T-helper 2 cell treated with Interferon-gamma antibody and Interleukin-4, amounts not matched to agents 5 μg/mL and 100 μg/mL, for 36 hours (primary cell): ENCODE measurements at regions not wholly inside any gene's neighbourhood (a gene's known extent, or its start where the extent isn't known, plus 50 kb on each side); places are given as distances from the start of the nearest gene placed in this dataset.

Experiments used
- DNase-seq: peaks from one replicate; pipeline ENCODE4 v3.0.0; 2021; ENCODE audit warnings: low spot score
- H3K27ac Mint-ChIP-seq: one replicate; pipeline ENCODE4 v1.8.0; 2021; ENCODE audit warnings: mild to moderate bottlenecking, mixed read lengths
- H3K27me3 Mint-ChIP-seq: one replicate; pipeline ENCODE4 v1.8.0; 2021; ENCODE audit warnings: low read depth, mixed read lengths
- H3K36me3 Mint-ChIP-seq: one replicate; pipeline ENCODE4 v1.8.0; 2021; ENCODE audit warnings: low read depth, mixed read lengths
- H3K4me1 Mint-ChIP-seq: one replicate; pipeline ENCODE4 v1.8.0; 2021; ENCODE audit warnings: low read depth, mixed read lengths
- H3K4me3 Mint-ChIP-seq: one replicate; pipeline ENCODE4 v1.8.0; 2022; ENCODE audit warnings: mild to moderate bottlenecking, moderate library complexity, mixed read lengths
- H3K9me3 Mint-ChIP-seq: one replicate; pipeline ENCODE4 v1.8.0; 2021; ENCODE audit warnings: mixed read lengths

DNA sequence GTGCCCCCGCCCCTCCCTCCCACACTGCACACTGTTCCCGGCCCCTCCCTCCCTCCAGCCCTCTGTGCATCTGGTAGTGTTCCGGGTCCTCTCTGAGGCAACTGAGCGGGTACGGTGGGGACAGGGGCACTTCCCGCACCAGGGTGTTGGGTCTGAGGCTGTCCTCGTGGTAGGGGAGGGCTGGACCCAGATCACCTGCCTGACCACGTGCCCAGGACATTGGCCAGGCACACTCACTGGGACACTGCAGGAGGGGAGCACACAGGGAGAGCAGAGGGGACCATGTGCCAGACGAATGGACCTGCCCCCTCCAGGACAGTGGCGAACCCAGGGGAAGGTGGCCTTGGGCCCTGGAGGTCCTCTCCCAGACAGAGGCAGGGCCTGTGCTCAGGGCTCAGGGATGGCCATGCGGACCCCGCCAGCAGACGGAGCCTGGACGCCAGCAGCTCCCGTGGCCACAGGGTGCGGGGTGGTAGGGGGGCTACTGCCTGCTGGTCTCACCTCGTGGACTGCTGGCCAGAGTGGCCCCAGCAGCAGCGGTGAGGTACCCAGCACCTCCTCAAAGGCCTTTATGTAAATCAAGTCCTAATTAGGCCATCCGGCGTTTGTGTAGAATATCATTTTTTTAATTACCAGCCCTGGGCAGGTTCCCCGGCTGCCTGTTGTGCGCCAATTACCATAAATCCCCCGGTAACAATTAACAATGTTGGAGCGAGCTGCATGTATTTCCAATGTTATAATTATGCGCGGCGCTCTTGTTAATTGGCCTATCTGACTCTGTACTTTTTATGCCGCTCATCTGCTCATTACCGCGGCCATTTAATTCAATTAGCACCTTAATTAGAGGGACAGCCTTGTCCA, 106.9 kb downstream of the FAM53A start:
- no peaks in the 10 kb centered on the region for H3K27me3 Mint-ChIP-seq
- no peak overlapping the region for H3K27ac Mint-ChIP-seq
- DNase-seq, result no peak
- H3K36me3 Mint-ChIP-seq, result no peaks in the 10 kb centered on the region
- no peaks in the 10 kb centered on the region for H3K9me3 Mint-ChIP-seq
- H3K4me1 Mint-ChIP-seq, result peaks cover 4% of the 10 kb centered on the region
- no peak overlapping the region for H3K4me3 Mint-ChIP-seq

- Mint-ChIP-seq H3K4me3 (no peak overlapping the region), H3K27ac (no peak overlapping the region), H3K36me3 (no peaks in the 10 kb centered on the region), H3K27me3 (no peaks in the 10 kb centered on the region), H3K9me3 (no peaks in the 10 kb centered on the region), H3K4me1 (peaks cover 3% of the 10 kb centered on the region)
- no peak for DNase-seq
These were observed 107.7 kb downstream of the FAM53A start for GRCh38 chr4:1576304-1576960.

GRCh38 chr4:1575418-1576303, 108.5 kb downstream of the FAM53A start:
- H3K36me3 Mint-ChIP-seq, result no peaks in the 10 kb centered on the region
- H3K9me3 Mint-ChIP-seq, result no peaks in the 10 kb centered on the region
- no peak for DNase-seq
- no peak overlapping the region for H3K4me3 Mint-ChIP-seq
- H3K27me3 Mint-ChIP-seq, result no peaks in the 10 kb centered on the region
- H3K4me1 Mint-ChIP-seq, result no peaks in the 10 kb centered on the region
- no peak overlapping the region for H3K27ac Mint-ChIP-seq

DNA sequence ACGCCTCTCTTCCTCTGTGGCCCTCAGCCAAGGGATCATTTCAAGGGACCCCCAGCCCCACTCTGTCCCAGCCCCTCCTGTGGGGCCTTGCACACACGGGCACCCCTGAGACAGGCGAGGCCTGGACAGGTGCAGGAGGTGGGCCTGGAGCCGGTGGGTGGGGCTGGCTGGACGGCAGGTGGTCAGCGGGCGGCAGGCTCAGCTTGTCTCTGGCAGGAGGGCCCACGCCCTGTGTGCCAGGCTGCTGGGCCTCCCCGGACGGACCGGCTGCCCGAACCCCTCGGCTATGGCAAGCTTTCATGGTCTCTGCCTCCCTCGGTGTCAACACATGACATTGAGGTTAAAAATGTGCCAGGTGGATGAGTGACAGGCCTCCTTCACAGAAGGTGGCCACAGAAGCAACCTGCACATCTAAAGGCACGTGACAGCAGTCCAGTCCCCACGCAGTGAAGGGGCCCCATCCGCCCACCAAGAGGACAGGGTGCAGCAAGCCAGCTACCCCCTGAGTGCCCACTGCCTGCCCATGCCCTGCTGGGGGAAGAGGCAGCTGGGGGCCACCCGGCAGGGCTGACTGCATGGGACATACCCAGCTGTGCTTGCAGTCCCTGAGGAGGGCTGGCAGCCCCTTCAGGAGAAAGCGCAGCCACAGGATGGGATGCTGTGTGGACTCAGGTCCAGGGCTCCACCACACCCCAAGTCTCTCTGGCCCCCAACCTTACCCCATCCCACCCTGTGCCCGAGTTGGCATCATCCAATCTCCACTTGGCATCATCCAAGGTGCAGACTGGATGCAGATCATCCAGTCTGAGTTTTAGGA, 109.3 kb downstream of the FAM53A start:
- Mint-ChIP-seq H3K4me3 (no peak overlapping the region), H3K27me3 (no peaks in the 10 kb centered on the region), H3K4me1 (no peaks in the 10 kb centered on the region), H3K27ac (no peak overlapping the region), H3K9me3 (no peaks in the 10 kb centered on the region), H3K36me3 (no peaks in the 10 kb centered on the region)
- no peak for DNase-seq

DNA sequence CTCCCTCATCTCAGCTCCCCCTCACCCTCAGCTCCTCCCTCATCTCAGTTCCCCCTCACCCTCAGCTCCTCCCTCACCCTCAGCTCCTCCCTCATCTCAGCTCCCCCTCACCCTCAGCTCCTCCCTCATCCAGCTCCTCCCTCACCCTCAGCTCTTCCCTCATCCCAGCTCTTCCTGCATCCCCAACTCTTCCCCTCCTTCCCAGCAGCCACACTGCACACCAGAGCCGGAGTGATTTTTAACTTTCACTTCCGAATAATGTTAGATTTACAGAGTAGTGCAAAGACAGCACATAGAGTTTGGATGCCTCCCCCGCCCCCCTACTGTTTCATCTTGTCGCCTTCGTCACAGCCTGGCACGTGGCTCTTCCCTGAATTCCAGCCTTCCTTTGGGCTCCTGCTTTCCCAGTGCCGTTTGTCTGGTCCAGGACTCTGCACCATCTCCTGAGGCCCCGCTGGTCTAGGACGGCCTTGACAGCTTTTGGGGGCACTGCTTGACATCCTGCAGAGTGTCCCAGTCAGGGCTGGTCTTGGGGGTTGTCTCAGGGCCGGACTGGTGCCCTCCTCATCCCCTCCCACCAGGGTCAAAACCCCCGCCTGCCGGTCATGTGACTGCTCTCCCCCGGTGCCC, 110.2 kb downstream of the FAM53A start:
- H3K36me3 Mint-ChIP-seq, result no peaks in the 10 kb centered on the region
- no peaks in the 10 kb centered on the region for H3K27me3 Mint-ChIP-seq
- no peak overlapping the region for H3K27ac Mint-ChIP-seq
- no peaks in the 10 kb centered on the region for H3K9me3 Mint-ChIP-seq
- no peak for DNase-seq
- H3K4me3 Mint-ChIP-seq, result no peak overlapping the region
- H3K4me1 Mint-ChIP-seq, result no peaks in the 10 kb centered on the region

- Mint-ChIP-seq H3K4me3 (no peak overlapping the region), H3K9me3 (no peaks in the 10 kb centered on the region), H3K27ac (no peak overlapping the region), H3K4me1 (no peaks in the 10 kb centered on the region), H3K27me3 (no peaks in the 10 kb centered on the region), H3K36me3 (no peaks in the 10 kb centered on the region)
- no peak for DNase-seq
These were observed 111.0 kb downstream of the FAM53A start for GRCh38 chr4:1572964-1573720.

DNA sequence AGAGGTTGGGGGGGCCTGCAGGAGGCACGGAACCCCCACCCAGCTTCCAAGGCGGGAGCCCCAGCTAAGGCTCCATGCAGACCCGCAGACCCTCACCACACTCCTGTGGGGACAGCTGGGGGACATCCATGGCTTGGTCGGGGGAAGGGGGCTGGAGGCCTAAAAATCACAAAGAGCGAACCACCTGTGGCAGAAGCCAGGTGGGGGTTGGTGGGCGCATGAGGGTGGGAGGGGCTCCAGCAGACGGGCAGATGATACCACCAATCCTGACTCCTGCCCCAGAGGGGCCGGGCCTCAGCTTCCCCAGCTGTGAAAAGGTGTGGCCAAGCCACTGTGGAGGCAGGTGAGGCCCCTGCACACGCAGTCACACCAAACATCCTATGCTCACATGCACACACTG, 111.6 kb downstream of the FAM53A start:
- H3K4me3 Mint-ChIP-seq, result no peak overlapping the region
- no peaks in the 10 kb centered on the region for H3K27me3 Mint-ChIP-seq
- no peaks in the 10 kb centered on the region for H3K9me3 Mint-ChIP-seq
- no peaks in the 10 kb centered on the region for H3K36me3 Mint-ChIP-seq
- DNase-seq, result no peak
- no peaks in the 10 kb centered on the region for H3K4me1 Mint-ChIP-seq
- no peak overlapping the region for H3K27ac Mint-ChIP-seq

- Mint-ChIP-seq H3K27me3 (no peaks in the 10 kb centered on the region), H3K27ac (no peak overlapping the region), H3K9me3 (no peaks in the 10 kb centered on the region), H3K4me1 (no peaks in the 10 kb centered on the region), H3K4me3 (no peak overlapping the region), H3K36me3 (no peaks in the 10 kb centered on the region)
- DNase-seq, result no peak
These were observed 112.1 kb downstream of the FAM53A start for GRCh38 chr4:1572010-1572385.

DNA sequence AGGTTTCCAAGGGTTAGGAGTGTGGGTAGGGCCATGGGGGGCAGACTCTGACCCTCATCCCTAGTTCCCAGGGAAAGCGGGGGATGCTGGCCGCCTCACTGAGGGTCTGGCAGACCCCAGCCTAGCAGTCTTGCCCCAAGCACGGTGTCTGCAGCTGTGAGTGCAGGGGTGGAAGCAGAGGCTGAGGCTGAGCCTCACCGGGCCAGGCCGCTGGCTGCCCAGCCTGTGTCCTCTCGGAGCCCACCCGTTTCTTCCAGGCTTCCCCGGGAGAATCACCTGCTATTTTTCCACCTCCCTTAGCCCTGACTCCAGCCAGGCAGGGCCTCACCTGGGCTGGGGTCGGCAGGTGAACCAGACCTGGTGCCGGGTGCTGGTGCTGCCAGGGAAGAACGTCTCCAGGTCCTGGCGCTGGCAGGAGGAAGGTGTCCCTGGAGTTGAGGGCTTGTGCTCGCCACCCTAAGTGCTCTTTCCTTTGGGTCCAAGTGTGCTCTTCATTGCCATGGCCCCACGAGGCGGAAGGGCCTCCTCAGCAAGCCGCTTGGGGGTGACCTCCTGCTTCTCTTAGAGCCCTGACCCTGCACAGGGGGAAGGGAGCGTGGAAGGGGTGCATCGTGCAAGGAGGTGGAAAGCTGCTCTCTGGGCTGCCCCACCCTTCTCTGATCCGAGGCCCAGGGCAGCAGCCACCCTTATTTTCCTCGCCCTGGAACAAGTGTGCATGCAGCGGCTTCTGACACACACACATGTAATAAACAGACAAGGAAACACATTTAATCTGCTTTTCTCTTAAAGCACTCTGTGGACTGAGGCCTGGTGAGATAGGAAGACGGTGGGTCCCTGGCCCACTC, 112.7 kb downstream of the FAM53A start:
- H3K27ac Mint-ChIP-seq, result no peak overlapping the region
- DNase-seq, result no peak
- H3K4me1 Mint-ChIP-seq, result no peaks in the 10 kb centered on the region
- no peaks in the 10 kb centered on the region for H3K36me3 Mint-ChIP-seq
- no peaks in the 10 kb centered on the region for H3K27me3 Mint-ChIP-seq
- H3K4me3 Mint-ChIP-seq, result no peak overlapping the region
- no peaks in the 10 kb centered on the region for H3K9me3 Mint-ChIP-seq

GRCh38 chr4:1570291-1571164, 113.6 kb downstream of the FAM53A start:
- Mint-ChIP-seq H3K4me3 (no peak overlapping the region), H3K27me3 (no peaks in the 10 kb centered on the region), H3K9me3 (no peaks in the 10 kb centered on the region), H3K36me3 (no peaks in the 10 kb centered on the region), H3K4me1 (peaks cover 2% of the 10 kb centered on the region), H3K27ac (no peak overlapping the region)
- DNase-seq, result no peak

DNA sequence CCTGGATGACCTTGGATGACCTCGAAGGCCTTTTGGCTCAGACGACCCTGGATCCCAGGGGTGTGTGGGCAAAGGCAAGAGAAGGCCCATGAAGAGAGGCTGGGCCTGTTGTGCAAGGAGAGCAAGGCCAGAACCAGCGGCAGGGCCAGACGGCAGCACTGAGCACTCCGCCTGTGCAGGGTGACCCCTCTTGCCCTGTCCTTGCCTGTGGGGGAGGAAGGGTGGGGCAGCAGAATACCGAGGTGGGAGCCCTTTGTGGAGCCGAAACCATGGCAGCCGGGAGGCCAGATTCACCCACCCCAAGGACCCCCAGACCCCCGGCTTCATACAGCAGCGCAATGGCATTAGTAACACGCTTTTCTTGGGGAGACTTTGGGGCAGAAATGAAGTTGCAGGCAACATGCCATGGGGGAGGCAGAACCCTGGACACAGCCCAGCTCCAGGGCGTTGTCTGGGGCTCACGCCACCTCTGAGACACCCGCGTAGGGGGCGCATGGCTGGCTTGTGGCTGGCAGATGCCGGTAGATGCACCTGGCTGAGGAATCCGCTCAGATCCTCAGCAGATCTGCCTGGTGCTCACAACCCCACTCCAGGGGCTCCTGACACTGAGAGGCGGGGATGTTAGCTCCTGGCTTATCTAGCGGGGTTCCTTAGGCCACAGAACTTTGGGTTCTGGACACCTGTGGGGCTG, 114.5 kb downstream of the FAM53A start:
- Mint-ChIP-seq H3K9me3 (no peaks in the 10 kb centered on the region), H3K27me3 (no peaks in the 10 kb centered on the region), H3K4me1 (peaks cover 2% of the 10 kb centered on the region), H3K4me3 (no peak overlapping the region), H3K27ac (no peak overlapping the region), H3K36me3 (no peaks in the 10 kb centered on the region)
- DNase-seq, result no peak
